ENCODE measurements at regions not wholly inside any gene's neighbourhood (a gene's known extent, or its start where the extent isn't known, plus 50 kb on each side); places are given as distances from the start of the nearest gene placed in this dataset.

DNA sequence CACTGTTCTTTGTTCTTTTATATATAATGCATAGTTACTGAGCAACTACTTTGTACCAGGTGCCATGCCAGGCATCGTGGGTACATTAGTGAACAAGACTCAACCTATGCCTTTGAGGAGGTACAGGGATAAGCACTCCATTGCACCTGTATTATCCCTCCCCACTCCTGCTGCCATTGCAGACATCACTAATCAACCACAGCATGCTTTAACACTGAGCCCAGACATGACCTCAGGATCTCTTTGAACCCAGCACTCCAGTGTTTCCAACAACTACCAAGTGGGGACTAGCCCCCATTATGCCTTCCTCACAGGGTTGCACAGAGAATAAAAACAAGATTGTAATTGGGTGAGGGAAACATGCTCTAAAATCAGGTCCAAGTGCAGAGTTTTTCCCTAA is 60.5 kb upstream of the COL13A1 start:
- Histone ChIP-seq H3K27ac (no peak overlapping the region), H3K27me3 (no peaks in the 10 kb centered on the region), H3K9me3 (no peaks in the 10 kb centered on the region), H3K4me1 (no peaks in the 10 kb centered on the region), H3K4me3 (no peak overlapping the region), H3K36me3 (replicated peaks in 1 of 2; ENCODE audit: insufficient read depth in 1 of 2, low read depth in 2 of 2) (no peaks in the 10 kb centered on the region)
- intact Hi-C loops (cut with DNase I) = no loop called here
- WGBS, 2 donors = 75 to 83% methylated on average over 1 of the region's 1 CpG
- TF ChIP-seq POLR2A (IDR thresholded peaks at IDR 0.05) = no peak
- TF ChIP-seq, protein P1, sequence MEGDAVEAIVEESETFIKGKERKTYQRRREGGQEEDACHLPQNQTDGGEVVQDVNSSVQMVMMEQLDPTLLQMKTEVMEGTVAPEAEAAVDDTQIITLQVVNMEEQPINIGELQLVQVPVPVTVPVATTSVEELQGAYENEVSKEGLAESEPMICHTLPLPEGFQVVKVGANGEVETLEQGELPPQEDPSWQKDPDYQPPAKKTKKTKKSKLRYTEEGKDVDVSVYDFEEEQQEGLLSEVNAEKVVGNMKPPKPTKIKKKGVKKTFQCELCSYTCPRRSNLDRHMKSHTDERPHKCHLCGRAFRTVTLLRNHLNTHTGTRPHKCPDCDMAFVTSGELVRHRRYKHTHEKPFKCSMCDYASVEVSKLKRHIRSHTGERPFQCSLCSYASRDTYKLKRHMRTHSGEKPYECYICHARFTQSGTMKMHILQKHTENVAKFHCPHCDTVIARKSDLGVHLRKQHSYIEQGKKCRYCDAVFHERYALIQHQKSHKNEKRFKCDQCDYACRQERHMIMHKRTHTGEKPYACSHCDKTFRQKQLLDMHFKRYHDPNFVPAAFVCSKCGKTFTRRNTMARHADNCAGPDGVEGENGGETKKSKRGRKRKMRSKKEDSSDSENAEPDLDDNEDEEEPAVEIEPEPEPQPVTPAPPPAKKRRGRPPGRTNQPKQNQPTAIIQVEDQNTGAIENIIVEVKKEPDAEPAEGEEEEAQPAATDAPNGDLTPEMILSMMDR (IDR thresholded peaks at IDR 0.05) = no peak
- ATAC-seq (no peak), DNase-seq (no peak)

DNA sequence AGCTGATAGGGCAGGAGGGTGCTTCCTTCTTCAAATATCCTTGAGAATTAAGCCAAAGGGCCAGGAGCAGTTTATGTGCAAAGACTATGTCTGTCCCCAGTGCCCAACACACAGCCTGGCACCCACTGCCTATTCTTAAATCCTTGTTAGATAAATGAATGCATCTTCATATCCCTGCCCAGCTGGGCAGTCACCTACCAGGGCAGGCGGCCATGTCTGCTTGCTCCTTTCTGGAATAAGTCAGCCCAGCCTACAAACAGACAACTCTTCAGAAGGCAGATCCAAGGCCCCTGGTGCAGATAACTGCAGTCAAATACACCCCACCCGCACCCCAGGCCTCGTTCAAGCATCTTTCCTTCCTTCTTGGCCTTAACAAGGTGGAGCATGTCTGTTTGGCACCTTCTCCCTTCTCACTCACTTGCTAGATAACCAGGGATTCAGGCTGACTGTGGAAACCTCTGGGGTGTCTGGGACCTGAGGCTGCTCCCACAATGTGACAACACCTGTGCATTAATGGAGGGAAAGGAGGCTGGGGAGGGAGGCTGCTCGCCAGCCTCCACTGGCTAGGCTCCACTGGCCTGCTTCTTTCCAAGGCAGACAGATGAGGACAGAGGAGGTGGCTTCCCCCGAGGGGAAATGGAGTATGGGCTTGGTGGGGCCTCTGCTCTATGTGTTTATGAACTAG is 59.9 kb upstream of the COL13A1 start:
- H3K4me3 ChIP-seq = no peak overlapping the region
- H3K27ac ChIP-seq = no peak overlapping the region
- no peak for ATAC-seq
- DNase-seq = no peak
- H3K9me3 ChIP-seq = no peaks in the 10 kb centered on the region
- H3K4me1 ChIP-seq = no peaks in the 10 kb centered on the region
- WGBS, 2 donors = 63 to 67% methylated on average over 5 of the region's 5 CpGs
- H3K36me3 ChIP-seq (replicated peaks in 1 of 2; ENCODE audit: insufficient read depth in 1 of 2, low read depth in 2 of 2) = no peaks in the 10 kb centered on the region
- intact Hi-C loops (cut with DNase I) = no loop called here
- no peak for TF ChIP-seq POLR2A (IDR thresholded peaks at IDR 0.05)
- TF ChIP-seq, protein P1 (IDR thresholded peaks at IDR 0.05) = no peak
- no peaks in the 10 kb centered on the region for H3K27me3 ChIP-seq

DNA sequence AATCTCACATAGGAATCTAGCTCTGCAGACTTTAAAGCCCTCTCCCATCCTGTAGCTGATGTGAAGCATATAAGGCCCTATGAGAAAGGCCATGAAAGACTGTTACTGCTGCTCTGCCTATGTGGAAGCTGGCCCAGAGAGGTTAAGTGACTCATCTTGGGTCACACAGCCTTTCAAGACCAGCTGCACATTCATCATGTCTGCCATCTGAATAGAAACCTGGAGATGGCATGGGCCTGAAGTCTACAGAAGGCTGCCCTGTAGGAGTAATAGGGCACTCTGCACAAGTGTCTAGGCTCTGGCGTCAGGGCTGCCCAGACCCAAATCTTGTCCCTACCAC is 59.4 kb upstream of the COL13A1 start:
- TF ChIP-seq, protein P1 (IDR thresholded peaks at IDR 0.05) = no peak
- no peak for TF ChIP-seq POLR2A (IDR thresholded peaks at IDR 0.05)
- DNase-seq = no peak
- Histone ChIP-seq H3K9me3 (no peaks in the 10 kb centered on the region), H3K4me1 (no peaks in the 10 kb centered on the region), H3K27ac (no peak overlapping the region), H3K4me3 (no peak overlapping the region), H3K36me3 (replicated peaks in 1 of 2; ENCODE audit: insufficient read depth in 1 of 2, low read depth in 2 of 2) (no peaks in the 10 kb centered on the region), H3K27me3 (no peaks in the 10 kb centered on the region)
- intact Hi-C loops (cut with DNase I) = no loop called here
- no peak for ATAC-seq
- WGBS, 2 donors = 91 to 92% methylated on average over 1 of the region's 1 CpG

DNA sequence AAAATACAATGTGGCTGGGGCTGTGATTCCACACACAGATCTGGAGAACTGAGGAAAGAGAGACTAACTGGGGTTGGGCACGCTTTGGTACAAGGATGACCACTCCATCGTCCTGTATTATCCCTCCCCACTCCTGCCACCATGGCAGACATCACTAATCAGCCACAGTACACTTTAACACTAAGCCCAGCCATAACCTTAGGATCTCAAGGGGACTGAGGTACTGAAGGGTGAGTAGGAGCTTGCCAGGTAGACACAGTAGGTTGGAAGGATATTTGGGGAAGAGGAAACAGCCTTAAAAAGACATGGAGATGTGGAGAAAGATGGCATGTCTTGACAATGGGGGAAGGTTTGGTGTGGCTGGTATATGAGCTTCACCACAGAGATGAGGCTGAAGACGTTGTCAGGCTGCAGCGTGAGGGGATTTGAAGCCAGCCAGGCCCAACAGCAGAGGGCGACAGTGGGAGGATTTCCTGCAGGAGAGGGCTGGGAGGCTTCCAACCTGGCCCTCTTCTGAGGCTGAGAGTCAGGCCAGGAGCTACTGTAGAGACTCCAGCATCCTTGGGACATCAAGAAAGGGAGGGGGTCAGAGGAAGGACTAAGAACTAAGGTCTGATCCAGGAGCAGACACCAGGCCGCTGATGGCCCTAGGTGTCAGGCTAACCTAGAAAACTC is 58.6 kb upstream of the COL13A1 start:
- ATAC-seq = peak; percentile 9
- Histone ChIP-seq H3K4me3 (no peak overlapping the region), H3K4me1 (no peaks in the 10 kb centered on the region), H3K27ac (no peak overlapping the region), H3K27me3 (no peaks in the 10 kb centered on the region), H3K9me3 (no peaks in the 10 kb centered on the region), H3K36me3 (replicated peaks in 1 of 2; ENCODE audit: insufficient read depth in 1 of 2, low read depth in 2 of 2) (no peaks in the 10 kb centered on the region)
- no peak for TF ChIP-seq POLR2A (IDR thresholded peaks at IDR 0.05)
- TF ChIP-seq, protein P1 (IDR thresholded peaks at IDR 0.05) = peak in 4 of 7 experiments; percentile 21 to 36 (median 34)
- intact Hi-C loops (cut with DNase I) = no loop called here
- WGBS, 2 donors = 44 to 55% methylated on average over 6 of the region's 6 CpGs
- DNase-seq = peak; percentile 29 to 55 (median 30)

DNA sequence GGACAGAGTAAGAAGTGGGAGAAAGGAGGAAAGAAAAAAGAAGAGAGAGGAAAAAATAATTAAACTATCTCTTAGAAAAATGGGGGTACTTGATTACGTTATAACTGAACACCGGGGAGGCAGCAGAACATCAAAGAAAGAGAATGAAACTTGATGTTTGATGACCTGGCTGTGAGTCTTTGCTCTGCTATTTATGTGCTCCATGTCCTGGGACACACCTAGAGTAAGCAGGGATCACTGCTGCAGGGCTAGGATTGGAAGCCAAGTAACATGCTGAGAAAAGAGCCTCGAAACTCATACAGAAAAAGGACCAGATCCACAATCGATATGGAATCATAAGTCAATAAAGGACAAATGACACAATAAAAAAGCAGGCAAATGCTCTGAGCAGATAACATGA is 56.7 kb upstream of the COL13A1 start:
- Histone ChIP-seq H3K4me1 (no peaks in the 10 kb centered on the region), H3K27me3 (no peaks in the 10 kb centered on the region), H3K27ac (no peak overlapping the region), H3K9me3 (no peaks in the 10 kb centered on the region), H3K36me3 (replicated peaks in 1 of 2; ENCODE audit: insufficient read depth in 1 of 2, low read depth in 2 of 2) (no peaks in the 10 kb centered on the region), H3K4me3 (no peak overlapping the region)
- ATAC-seq = no peak
- WGBS, 2 donors = 66 to 67% methylated on average over 4 of the region's 4 CpGs
- TF ChIP-seq, protein P1 (IDR thresholded peaks at IDR 0.05) = no peak
- TF ChIP-seq POLR2A (IDR thresholded peaks at IDR 0.05) = no peak
- intact Hi-C loops (cut with DNase I) = no loop called here
- no peak for DNase-seq
